SU-DHL-6 (cell line): ENCODE measurements at regions not wholly inside any gene's neighbourhood (a gene's known extent, or its start where the extent isn't known, plus 50 kb on each side); places are given as distances from the start of the nearest gene placed in this dataset.
A peak's percentile ranks its signal among the peaks of the same experiment; 100 is the strongest.

ENCODE experiments used
- H2AFZ ChIP-seq: fragments of 200-600 bp; sonication (generic); 2 replicates; pipeline ENCODE4 v1.6.1; 2014; ENCODE audit warnings: low read depth, mild to moderate bottlenecking, moderate library complexity, mixed read lengths, antibody characterized with exemption, low read length; ENCODE audit not compliant: severe bottlenecking
- H3F3A ChIP-seq: fragments of 200-600 bp; shearing (Covaris generic); 2 replicates; pipeline ENCODE4 v1.6.0; 2016; ENCODE audit warnings: antibody characterized with exemption, mild to moderate bottlenecking; ENCODE audit not compliant: insufficient read depth
- H3K27ac ChIP-seq: fragments of 200-600 bp; sonication (generic); 2 replicates; pipeline ENCODE4 v1.5.1; 2016; ENCODE audit warnings: low read depth, mild to moderate bottlenecking, low read length, moderate library complexity, mixed read lengths
- H3K27me3 ChIP-seq: fragments of 200-600 bp; sonication (generic), shearing (Covaris generic); 2 replicates; pipeline ENCODE4 v1.6.0; 2014; ENCODE audit warnings: mild to moderate bottlenecking, low read length
- H3K36me3 ChIP-seq: fragments of 200-600 bp; sonication (generic); 2 replicates; pipeline ENCODE4 v1.6.1; 2014; ENCODE audit warnings: mild to moderate bottlenecking, low read length, mixed read lengths
- H3K4me2 ChIP-seq: fragments of 300-600, 200-600 bp; shearing (Covaris generic), sonication (generic); 2 replicates; pipeline ENCODE4 v1.6.0; 2014; ENCODE audit warnings: low read length, low read depth, mild to moderate bottlenecking; ENCODE audit not compliant: poor library complexity, severe bottlenecking
- H3K4me3 ChIP-seq: fragments of 200-600 bp; sonication (generic); 2 replicates; pipeline ENCODE4 v1.5.1; 2014; ENCODE audit warnings: antibody characterized with exemption, low read length, mild to moderate bottlenecking, mixed read lengths; ENCODE audit not compliant: insufficient read depth, poor library complexity, severe bottlenecking
- H3K79me2 ChIP-seq: fragments of 200-600 bp; sonication (generic); 2 replicates; pipeline ENCODE4 v1.6.1; 2014; ENCODE audit warnings: mild to moderate bottlenecking, low read length, moderate library complexity; ENCODE audit not compliant: insufficient read depth
- H3K9ac ChIP-seq: fragments of 200-600 bp; sonication (generic); 2 replicates; pipeline ENCODE4 v1.7.0; 2014; ENCODE audit warnings: mild to moderate bottlenecking, low read length
- H3K9me2 ChIP-seq: fragments of 200-600 bp; sonication (generic); replicated peaks from 2 replicates; pipeline ENCODE4 v1.6.1; 2014; ENCODE audit warnings: low read length; ENCODE audit not compliant: insufficient read depth
- H3K9me3 ChIP-seq: fragments of 200-600 bp; sonication (generic); 2 replicates; pipeline ENCODE4 v1.6.1; 2014; ENCODE audit warnings: low read length, mixed read lengths; ENCODE audit not compliant: insufficient read depth
- H4K20me1 ChIP-seq: fragments of 200-600 bp; sonication (generic); 2 replicates; pipeline ENCODE4 v1.6.1; 2014; ENCODE audit warnings: low read depth, mild to moderate bottlenecking, antibody characterized with exemption, low read length, moderate library complexity, mixed read lengths
- CTCF ChIP-seq: fragments of 200-600 bp; sonication (generic); IDR thresholded peaks from one replicate; pipeline ENCODE4 v1.5.1; 2017; ENCODE audit warnings: antibody characterized with exemption, mild to moderate bottlenecking, low read length, moderate library complexity; ENCODE audit not compliant: insufficient read depth, poor library complexity, severe bottlenecking
- EZH2phosphoT487 ChIP-seq: fragments of 200-600 bp; sonication (generic), shearing (Covaris generic); conservative IDR thresholded peaks from 2 replicates; pipeline ENCODE4 v1.6.1; 2018; ENCODE audit warnings: mild to moderate bottlenecking, antibody characterized with exemption, low read length, moderate library complexity, mixed read lengths

GRCh38 chr5:56319526-56320181 lies 86.5 kb upstream of the ANKRD55 start:
- Histone ChIP-seq H3K9me2 (no peaks in the 10 kb centered on the region), H3K27ac (no peak overlapping the region), H3K4me2 (no peak overlapping the region), H3K27me3 (no peaks in the 10 kb centered on the region), H3K79me2 (no peaks in the 10 kb centered on the region), H3F3A (no peaks in the 10 kb centered on the region), H2AFZ (peak overlapping the region; percentile 31), H3K36me3 (no peaks in the 10 kb centered on the region), H3K4me3 (no peak overlapping the region), H3K9ac (no peak overlapping the region), H4K20me1 (no peaks in the 10 kb centered on the region), H3K9me3 (no peaks in the 10 kb centered on the region)
- TF ChIP-seq CTCF, result no peak
- TF ChIP-seq EZH2phosphoT487, result no peak

GRCh38 chr5:56317923-56318561 lies 84.9 kb upstream of the ANKRD55 start:
- H2AFZ ChIP-seq, result no peak overlapping the region
- TF ChIP-seq EZH2phosphoT487 (no peak), CTCF (no peak)
- H3K36me3 ChIP-seq, result no peaks in the 10 kb centered on the region
- H3K4me2 ChIP-seq, result no peak overlapping the region
- H3F3A ChIP-seq, result no peaks in the 10 kb centered on the region
- no peak overlapping the region for H3K4me3 ChIP-seq
- no peaks in the 10 kb centered on the region for H3K79me2 ChIP-seq
- H3K27me3 ChIP-seq, result no peaks in the 10 kb centered on the region
- no peak overlapping the region for H3K27ac ChIP-seq
- no peaks in the 10 kb centered on the region for H3K9me3 ChIP-seq
- H3K9ac ChIP-seq, result no peak overlapping the region
- no peaks in the 10 kb centered on the region for H4K20me1 ChIP-seq
- no peaks in the 10 kb centered on the region for H3K9me2 ChIP-seq

GRCh38 chr5:56316299-56316994 lies 83.3 kb upstream of the ANKRD55 start:
- Histone ChIP-seq H3K9ac (no peak overlapping the region), H4K20me1 (no peaks in the 10 kb centered on the region), H3K27me3 (no peaks in the 10 kb centered on the region), H3K27ac (no peak overlapping the region), H3K4me2 (no peak overlapping the region), H3F3A (no peaks in the 10 kb centered on the region), H3K9me2 (no peaks in the 10 kb centered on the region), H3K36me3 (no peaks in the 10 kb centered on the region), H3K4me3 (no peak overlapping the region), H2AFZ (no peak overlapping the region), H3K79me2 (no peaks in the 10 kb centered on the region), H3K9me3 (no peaks in the 10 kb centered on the region)
- TF ChIP-seq EZH2phosphoT487 (no peak), CTCF (no peak)
